ENCODE measurements at regions not wholly inside any gene's neighbourhood (a gene's known extent, or its start where the extent isn't known, plus 50 kb on each side); places are given as distances from the start of the nearest gene placed in this dataset.

- TF ChIP-seq EZH2 (IDR thresholded peaks at IDR 0.05; ENCODE audit: insufficient read depth, poor library complexity, severe bottlenecking), result no peak
- no peak for TF ChIP-seq EZH2phosphoT487 (IDR thresholded peaks at IDR 0.05; ENCODE audit: insufficient read depth, low read depth)
Measured at GRCh38 chr2:117199511-117199910, 615.0 kb upstream of the DDX18 start.
